ENCODE measurements at regions not wholly inside any gene's neighbourhood (a gene's known extent, or its start where the extent isn't known, plus 50 kb on each side); places are given as distances from the start of the nearest gene placed in this dataset.
A peak's percentile ranks its signal among the peaks of the same experiment; 100 is the strongest.

- no peak overlapping the region for H3K27ac Mint-ChIP-seq
Observed at GRCh38 chr4:98210281-98210680, 50.9 kb upstream of the RAP1GDS1 start.

GRCh38 chr4:98209111-98209510, 52.1 kb upstream of the RAP1GDS1 start:
- ChIA-PET POLR2A (ENCODE audit: partially characterized antibody) (no interaction called here), CTCF (ENCODE audit: partially characterized antibody) (interaction anchor here (1.1 kb wide), 1 partner anchor 17 kb away, joined by 3 read pairs; no protein-coding TSS in a partner anchor)
- H3K4me3 ChIP-seq (ENCODE audit: low read length in 2 of 2): no peak overlapping the region
- no peak overlapping the region for H3K27ac ChIP-seq (ENCODE audit: low read depth, low read length)
- DNase-seq: no peak
- H3K4me3 Mint-ChIP-seq: no peak overlapping the region
- intact Hi-C loops (cut with micrococcal nuclease): no loop called here
- no peaks in the 10 kb centered on the region for H3K9me3 ChIP-seq (ENCODE audit: control insufficient read depth in 1 of 2, low read length in 2 of 2)
- peaks cover 3% of the 10 kb centered on the region for H3K4me1 ChIP-seq (ENCODE audit: insufficient read depth, low read length)
- no peaks in the 10 kb centered on the region for H3K36me3 ChIP-seq (ENCODE audit: insufficient read depth, low read length)
- peaks cover 0 to 3% (median 1%) of the 10 kb centered on the region in 4 donors for H3K4me1 Mint-ChIP-seq
- H3K27me3 ChIP-seq (ENCODE audit: insufficient read depth, low read length): no peaks in the 10 kb centered on the region
- no peaks in the 10 kb centered on the region for H3K27me3 Mint-ChIP-seq
- H3K36me3 Mint-ChIP-seq: no peaks in the 10 kb centered on the region
- H3K27ac Mint-ChIP-seq: no peak overlapping the region
- H3K9me3 Mint-ChIP-seq: no peaks in the 10 kb centered on the region

More at GRCh38 chr4:98210281-98210680, 50.9 kb upstream of the RAP1GDS1 start:
- Histone ChIP-seq H3K27ac (ENCODE audit: low read depth, low read length) (no peak overlapping the region), H3K4me3 (ENCODE audit: low read length in 2 of 2) (no peak overlapping the region), H3K36me3 (ENCODE audit: insufficient read depth, low read length) (no peaks in the 10 kb centered on the region), H3K4me1 (ENCODE audit: insufficient read depth, low read length) (no peaks in the 10 kb centered on the region), H3K27me3 (ENCODE audit: insufficient read depth, low read length) (no peaks in the 10 kb centered on the region), H3K9me3 (ENCODE audit: control insufficient read depth in 1 of 2, low read length in 2 of 2) (no peaks in the 10 kb centered on the region)
- no peaks in the 10 kb centered on the region for H3K4me1 Mint-ChIP-seq
- no peak for DNase-seq
- no peaks in the 10 kb centered on the region for H3K9me3 Mint-ChIP-seq
- CTCF ChIA-PET (ENCODE audit: partially characterized antibody): no interaction called here
- intact Hi-C loops (cut with micrococcal nuclease): no loop called here
- no peaks in the 10 kb centered on the region for H3K36me3 Mint-ChIP-seq
- POLR2A ChIA-PET (ENCODE audit: partially characterized antibody): no interaction called here
- H3K27me3 Mint-ChIP-seq: peaks cover 0 to 2% of the 10 kb centered on the region in 2 donors
- no peak overlapping the region for H3K4me3 Mint-ChIP-seq

GRCh38 chr4:98204236-98204553, 57.0 kb upstream of the RAP1GDS1 start:
- Mint-ChIP-seq H3K9me3 (peaks cover 0 to 21% (median 15%) of the 10 kb centered on the region in 8 donors), H3K4me3 (peak overlapping the region in 4 of 8 donors; percentile 23 to 78 (median 56)), H3K27ac (peak overlapping the region in 1 of 7 donors; percentile 89), H3K36me3 (no peaks in the 10 kb centered on the region), H3K4me1 (peaks cover 4 to 15% (median 11%) of the 10 kb centered on the region in 4 donors), H3K27me3 (no peaks in the 10 kb centered on the region)
- peak in 1 of 5 donors; percentile 8 for DNase-seq
- intact Hi-C loops (cut with micrococcal nuclease): no loop called here
- Histone ChIP-seq H3K4me1 (ENCODE audit: insufficient read depth, low read length) (peaks cover 14% of the 10 kb centered on the region), H3K27me3 (ENCODE audit: insufficient read depth, low read length) (no peaks in the 10 kb centered on the region), H3K4me3 (ENCODE audit: low read length in 2 of 2) (no peak overlapping the region), H3K36me3 (ENCODE audit: insufficient read depth, low read length) (no peaks in the 10 kb centered on the region), H3K27ac (ENCODE audit: low read depth, low read length) (no peak overlapping the region), H3K9me3 (ENCODE audit: control insufficient read depth in 1 of 2, low read length in 2 of 2) (no peaks in the 10 kb centered on the region)
- POLR2A ChIA-PET (ENCODE audit: partially characterized antibody): no interaction called here
- CTCF ChIA-PET (ENCODE audit: partially characterized antibody): interaction anchor here (0.6 kb wide), 1 partner anchor 1612 kb away, joined by 4 read pairs; no protein-coding TSS in a partner anchor

GRCh38 chr4:98203332-98204235, 57.6 kb upstream of the RAP1GDS1 start:
- Mint-ChIP-seq H3K4me1 (peaks cover 4 to 15% (median 11%) of the 10 kb centered on the region in 4 donors), H3K27me3 (no peaks in the 10 kb centered on the region), H3K27ac (peak overlapping the region; percentile 1 to 89 (median 40)), H3K4me3 (peak overlapping the region in 7 of 8 donors; percentile 22 to 78 (median 47)), H3K9me3 (peaks cover 0 to 25% (median 15%) of the 10 kb centered on the region in 8 donors), H3K36me3 (no peaks in the 10 kb centered on the region)
- DNase-seq: peak in 2 of 5 donors; percentile 2 to 7
- Histone ChIP-seq H3K4me3 (ENCODE audit: low read length in 2 of 2) (no peak overlapping the region), H3K36me3 (ENCODE audit: insufficient read depth, low read length) (no peaks in the 10 kb centered on the region), H3K4me1 (ENCODE audit: insufficient read depth, low read length) (peaks cover 14% of the 10 kb centered on the region), H3K27me3 (ENCODE audit: insufficient read depth, low read length) (no peaks in the 10 kb centered on the region), H3K9me3 (ENCODE audit: control insufficient read depth in 1 of 2, low read length in 2 of 2) (no peaks in the 10 kb centered on the region), H3K27ac (ENCODE audit: low read depth, low read length) (no peak overlapping the region)
- intact Hi-C loops (cut with micrococcal nuclease): no loop called here
- CTCF ChIA-PET (ENCODE audit: partially characterized antibody): no interaction called here
- POLR2A ChIA-PET (ENCODE audit: partially characterized antibody): no interaction called here

- H3K4me3 Mint-ChIP-seq: peak overlapping the region in 3 of 8 donors; percentile 23 to 78 (median 66)
- H3K27me3 Mint-ChIP-seq: no peaks in the 10 kb centered on the region
- POLR2A ChIA-PET (ENCODE audit: partially characterized antibody): no interaction called here
- H3K27ac ChIP-seq (ENCODE audit: low read depth, low read length): no peak overlapping the region
- H3K4me1 Mint-ChIP-seq: peaks cover 4 to 15% (median 11%) of the 10 kb centered on the region in 4 donors
- DNase-seq: no peak
- peaks cover 0 to 32% (median 19%) of the 10 kb centered on the region in 8 donors for H3K9me3 Mint-ChIP-seq
- H3K36me3 Mint-ChIP-seq: no peaks in the 10 kb centered on the region
- CTCF ChIA-PET (ENCODE audit: partially characterized antibody): no interaction called here
- H3K9me3 ChIP-seq (ENCODE audit: control insufficient read depth in 1 of 2, low read length in 2 of 2): no peaks in the 10 kb centered on the region
- no peak overlapping the region for H3K4me3 ChIP-seq (ENCODE audit: low read length in 2 of 2)
- peak overlapping the region in 2 of 7 donors; percentile 57 to 89 for H3K27ac Mint-ChIP-seq
- intact Hi-C loops (cut with micrococcal nuclease): no loop called here
- H3K4me1 ChIP-seq (ENCODE audit: insufficient read depth, low read length): peaks cover 14% of the 10 kb centered on the region
- no peaks in the 10 kb centered on the region for H3K36me3 ChIP-seq (ENCODE audit: insufficient read depth, low read length)
- no peaks in the 10 kb centered on the region for H3K27me3 ChIP-seq (ENCODE audit: insufficient read depth, low read length)
Observed at GRCh38 chr4:98202907-98203306, 58.3 kb upstream of the RAP1GDS1 start.

- H3K27me3 Mint-ChIP-seq: peaks cover 0 to 1% of the 10 kb centered on the region in 2 donors
- POLR2A ChIA-PET (ENCODE audit: partially characterized antibody): no interaction called here
Observed at GRCh38 chr4:98199247-98199646, 56.0 kb upstream of the STPG2 start.

GRCh38 chr4:98195005-98195404, 51.7 kb upstream of the STPG2 start:
- no peak overlapping the region for H3K27ac ChIP-seq (ENCODE audit: low read depth, low read length)
- CTCF ChIA-PET (ENCODE audit: partially characterized antibody): no interaction called here
- H3K4me3 ChIP-seq (ENCODE audit: low read length in 2 of 2): no peak overlapping the region
- H3K27me3 ChIP-seq (ENCODE audit: insufficient read depth, low read length): no peaks in the 10 kb centered on the region
- no peak for DNase-seq
- POLR2A ChIA-PET (ENCODE audit: partially characterized antibody): no interaction called here
- peaks cover 2 to 57% (median 45%) of the 10 kb centered on the region in 8 donors for H3K9me3 Mint-ChIP-seq
- intact Hi-C loops (cut with micrococcal nuclease): no loop called here
- no peak overlapping the region for H3K4me3 Mint-ChIP-seq
- no peaks in the 10 kb centered on the region for H3K4me1 Mint-ChIP-seq
- peaks cover 0 to 7% of the 10 kb centered on the region in 2 donors for H3K9me3 ChIP-seq (ENCODE audit: control insufficient read depth in 1 of 2, low read length in 2 of 2)
- H3K27me3 Mint-ChIP-seq: peaks cover 0 to 1% of the 10 kb centered on the region in 2 donors
- H3K36me3 Mint-ChIP-seq: peaks cover 5 to 7% of the 10 kb centered on the region in 2 donors
- no peaks in the 10 kb centered on the region for H3K36me3 ChIP-seq (ENCODE audit: insufficient read depth, low read length)
- H3K4me1 ChIP-seq (ENCODE audit: insufficient read depth, low read length): no peaks in the 10 kb centered on the region
- no peak overlapping the region for H3K27ac Mint-ChIP-seq

More at GRCh38 chr4:98199247-98199646, 56.0 kb upstream of the STPG2 start:
- peaks cover 4 to 14% (median 10%) of the 10 kb centered on the region in 4 donors for H3K4me1 Mint-ChIP-seq
- Histone ChIP-seq H3K27me3 (ENCODE audit: insufficient read depth, low read length) (no peaks in the 10 kb centered on the region), H3K36me3 (ENCODE audit: insufficient read depth, low read length) (no peaks in the 10 kb centered on the region), H3K4me1 (ENCODE audit: insufficient read depth, low read length) (peaks cover 12% of the 10 kb centered on the region), H3K27ac (ENCODE audit: low read depth, low read length) (no peak overlapping the region), H3K9me3 (ENCODE audit: control insufficient read depth in 1 of 2, low read length in 2 of 2) (no peaks in the 10 kb centered on the region), H3K4me3 (ENCODE audit: low read length in 2 of 2) (no peak overlapping the region)
- CTCF ChIA-PET (ENCODE audit: partially characterized antibody): interaction anchor here (0.7 kb wide), 1 partner anchor 1234 kb away, joined by 3 read pairs; no protein-coding TSS in a partner anchor
- H3K27ac Mint-ChIP-seq: no peak overlapping the region
- peaks cover 5 to 7% of the 10 kb centered on the region in 2 donors for H3K36me3 Mint-ChIP-seq
- peaks cover 2 to 56% (median 45%) of the 10 kb centered on the region in 8 donors for H3K9me3 Mint-ChIP-seq
- H3K4me3 Mint-ChIP-seq: no peak overlapping the region
- intact Hi-C loops (cut with micrococcal nuclease): no loop called here
- no peak for DNase-seq

All from CD4-positive, alpha-beta memory T cell (primary cell).